HG02798 (cell line): ENCODE measurements at regions not wholly inside any gene's neighbourhood (a gene's known extent, or its start where the extent isn't known, plus 50 kb on each side); places are given as distances from the start of the nearest gene placed in this dataset.

Experiments
- ATAC-seq: cut with Tn5 transposase; IDR thresholded peaks from one replicate; pipeline ENCODE4 v1.9.1; 2021; ENCODE audit warnings: mild to moderate bottlenecking; ENCODE audit not compliant: unreplicated experiment, poor library complexity

GRCh38 chr17:36884495-36885152 is 52.7 kb upstream of the LHX1 start:
- no peak for ATAC-seq

DNA sequence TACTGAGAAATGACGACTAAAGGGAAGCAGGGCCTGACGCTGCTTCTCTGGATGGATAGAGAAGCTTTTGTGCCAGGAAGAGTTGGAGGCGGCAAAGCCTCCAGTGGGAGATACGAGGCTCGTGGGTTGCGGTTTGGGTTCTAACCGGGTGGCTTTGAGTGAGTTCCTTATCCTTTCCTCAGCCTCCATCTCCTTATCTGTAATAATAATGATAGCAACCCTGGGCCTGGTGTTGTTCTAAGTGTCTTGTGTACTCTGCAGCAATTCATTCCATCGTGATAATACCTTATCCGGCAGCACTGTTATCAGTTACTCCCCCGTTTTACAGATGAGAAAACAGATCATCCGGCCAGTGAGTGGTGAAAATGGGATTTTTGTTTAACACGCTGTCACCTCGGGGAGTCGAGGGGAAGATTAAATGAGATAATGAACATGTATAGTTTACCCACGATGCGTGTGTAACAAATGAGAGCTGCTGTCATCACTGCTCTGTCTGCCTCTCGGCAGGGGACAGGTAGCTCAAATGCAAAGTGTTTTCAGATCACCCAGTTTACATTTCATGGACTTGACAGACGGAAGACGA is 52.0 kb upstream of the LHX1 start:
- ATAC-seq = no peak

DNA sequence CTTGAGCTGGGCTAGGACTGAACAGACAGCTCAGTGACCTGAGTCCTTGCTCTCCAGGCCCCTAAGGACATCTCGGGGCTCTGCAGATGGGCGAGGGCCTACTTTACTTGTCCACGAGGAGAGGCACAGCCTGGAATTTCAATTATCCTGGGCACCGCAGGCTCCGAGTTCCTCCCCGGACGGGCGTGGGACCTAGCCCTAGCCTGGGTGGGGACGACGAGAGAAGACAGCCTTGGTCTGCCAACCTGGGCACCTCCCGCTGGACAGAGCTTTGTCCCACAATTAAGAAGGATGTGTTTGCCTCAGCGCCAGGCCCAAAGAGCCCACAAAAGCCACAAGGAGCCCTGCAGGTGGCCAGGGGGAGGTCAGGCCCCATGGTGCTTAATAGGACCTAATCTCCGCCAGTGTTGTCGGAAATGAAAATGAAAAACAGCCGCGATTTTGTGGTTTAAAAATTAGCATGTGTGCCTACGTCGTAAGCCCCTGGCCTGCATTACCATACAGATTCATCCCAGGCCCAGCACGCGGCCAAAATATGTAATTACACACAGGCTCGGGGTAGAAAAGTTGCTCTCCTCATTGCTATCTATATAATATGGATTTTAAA is 51.4 kb upstream of the LHX1 start:
- no peak for ATAC-seq
